AG04450 (cell line): ENCODE measurements at regions not wholly inside any gene's neighbourhood (a gene's known extent, or its start where the extent isn't known, plus 50 kb on each side); places are given as distances from the start of the nearest gene placed in this dataset.

Source experiments
- CTCF ChIA-PET: fragments of 300-600, 350-600 bp; formaldehyde crosslinking; extraction: SDS; loops from one replicate; lab custom pipeline; 2022; ENCODE audit warnings: antibody characterized with exemption, inconsistent platforms; lab: Charles Lee
- POLR2A ChIA-PET: fragments of 350-600 bp; formaldehyde crosslinking; extraction: SDS; loops from one replicate; lab custom pipeline; 2021; ENCODE audit warnings: antibody characterized with exemption, inconsistent platforms; lab: Yijun Ruan, JAX
- DNase-seq: peaks from one replicate; pipeline ENCODE4 v3.0.0-alpha.2; 2011; ENCODE audit warnings: low read depth, low spot score
- H3K27ac ChIP-seq: one replicate; pipeline ENCODE4 v1.5.1; 2012; ENCODE audit warnings: low read depth, low read length, control low read depth
- H3K27me3 ChIP-seq: one replicate; pipeline ENCODE4 v1.6.0; 2012; ENCODE audit warnings: low read length; ENCODE audit not compliant: control insufficient read depth, insufficient read depth
- H3K4me3 ChIP-seq: 2 replicates; pipeline ENCODE4 v1.5.1; 2011; ENCODE audit warnings: mild to moderate bottlenecking, low read depth, low read length, control low read depth
- H3K9me3 ChIP-seq: 2 replicates; pipeline ENCODE4 v1.5.1; 2012; ENCODE audit warnings: low read length; ENCODE audit not compliant: control insufficient read depth, insufficient read depth
- CTCF ChIP-seq: IDR thresholded peaks from 2 replicates; pipeline ENCODE4 v1.5.1; 2011; ENCODE audit warnings: low read depth, low read length, control low read depth, inconsistent platforms

GRCh38 chr2:118557791-118558190 is 289.7 kb downstream of the EN1 start:
- DNase-seq: no peak
- no peak for TF ChIP-seq CTCF
- Histone ChIP-seq H3K9me3 (no peaks in the 10 kb centered on the region), H3K27me3 (peaks cover 4% of the 10 kb centered on the region), H3K27ac (no peak overlapping the region), H3K4me3 (no peak overlapping the region)
- POLR2A ChIA-PET: no interaction called here
- CTCF ChIA-PET: no interaction called here

DNA sequence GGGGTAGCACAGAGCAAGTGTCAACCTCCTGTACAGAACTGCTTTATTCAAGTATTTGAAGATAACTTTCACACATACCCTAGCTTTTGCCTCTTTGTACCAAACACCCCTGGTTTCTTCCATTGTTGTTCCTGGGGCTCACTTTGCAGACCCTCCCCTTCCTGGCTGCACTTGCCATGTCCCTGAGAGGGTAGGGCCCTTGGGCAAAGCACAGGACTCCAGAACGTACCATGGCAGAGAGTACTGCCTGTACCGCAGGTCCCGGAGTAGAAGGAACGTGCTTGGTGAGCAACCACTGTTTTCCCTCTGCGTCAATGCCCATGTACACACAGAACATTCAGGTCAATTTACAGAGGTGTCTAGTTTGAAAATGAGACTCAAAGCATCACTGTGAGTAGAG is 290.4 kb downstream of the EN1 start:
- Histone ChIP-seq H3K27me3 (peaks cover 4% of the 10 kb centered on the region), H3K9me3 (no peaks in the 10 kb centered on the region), H3K4me3 (no peak overlapping the region), H3K27ac (no peak overlapping the region)
- ChIA-PET POLR2A (no interaction called here), CTCF (interaction anchor here (1.3 kb wide), 1 partner anchor 18 kb away, joined by 4 read pairs; no protein-coding TSS in a partner anchor)
- no peak for DNase-seq
- TF ChIP-seq CTCF: no peak

- Histone ChIP-seq H3K27me3 (peaks cover 4% of the 10 kb centered on the region), H3K4me3 (no peak overlapping the region), H3K27ac (no peak overlapping the region), H3K9me3 (no peaks in the 10 kb centered on the region)
- CTCF ChIA-PET: interaction anchor here (1.1 kb wide), 1 partner anchor 14 kb away, joined by 3 read pairs; no protein-coding TSS in a partner anchor
- DNase-seq: no peak
- POLR2A ChIA-PET: no interaction called here
- TF ChIP-seq CTCF: 0 out of 2 replicates have a peak, but pooled peaks have one; percentile 28
Observed at GRCh38 chr2:118554616-118555015, 292.8 kb downstream of the EN1 start.

- Histone ChIP-seq H3K4me3 (no peak overlapping the region), H3K9me3 (no peaks in the 10 kb centered on the region), H3K27ac (no peak overlapping the region), H3K27me3 (peaks cover 2% of the 10 kb centered on the region)
- POLR2A ChIA-PET: no interaction called here
- CTCF ChIA-PET: no interaction called here
- no peak for DNase-seq
- TF ChIP-seq CTCF: no peak
Observed at GRCh38 chr2:118549503-118549902, 297.9 kb downstream of the EN1 start.

DNA sequence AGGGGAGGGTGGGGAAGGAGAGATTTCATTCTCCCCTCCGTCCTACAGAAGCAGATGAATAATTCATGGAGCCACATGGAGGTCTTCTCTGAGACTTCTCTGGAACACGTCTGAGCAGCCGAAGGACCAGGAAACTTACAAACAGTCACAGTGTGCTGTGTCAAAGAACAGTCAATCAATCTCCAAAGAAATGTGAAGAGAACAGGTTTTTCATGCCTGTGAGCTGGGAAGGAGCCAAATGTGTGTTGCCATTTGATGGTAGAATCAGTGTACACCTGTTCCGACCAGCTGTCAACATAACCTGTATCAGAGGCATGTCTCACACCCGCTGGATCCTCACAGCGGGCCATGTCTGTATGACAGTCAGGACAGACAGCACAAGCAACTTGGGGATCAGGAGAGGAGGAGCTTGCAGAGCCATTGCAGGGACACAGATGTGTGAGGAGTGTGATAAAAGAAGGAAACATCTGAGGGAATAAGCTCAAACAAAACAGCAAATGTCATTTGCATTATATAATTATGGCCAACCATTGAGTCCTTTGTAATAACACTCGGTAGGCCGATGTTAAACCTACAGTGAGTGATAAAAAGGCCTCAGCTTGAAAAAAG is 298.5 kb downstream of the EN1 start:
- H3K27ac ChIP-seq: no peak overlapping the region
- ChIA-PET CTCF (interaction anchor here (2.4 kb wide), 1 partner anchor 307 kb away, joined by 8 read pairs; no protein-coding TSS in a partner anchor), POLR2A (no interaction called here)
- H3K4me3 ChIP-seq: no peak overlapping the region
- H3K9me3 ChIP-seq: no peaks in the 10 kb centered on the region
- no peak for DNase-seq
- no peak for TF ChIP-seq CTCF
- peaks cover 2% of the 10 kb centered on the region for H3K27me3 ChIP-seq
